ENCODE measurements at regions not wholly inside any gene's neighbourhood (a gene's known extent, or its start where the extent isn't known, plus 50 kb on each side); places are given as distances from the start of the nearest gene placed in this dataset.

DNA sequence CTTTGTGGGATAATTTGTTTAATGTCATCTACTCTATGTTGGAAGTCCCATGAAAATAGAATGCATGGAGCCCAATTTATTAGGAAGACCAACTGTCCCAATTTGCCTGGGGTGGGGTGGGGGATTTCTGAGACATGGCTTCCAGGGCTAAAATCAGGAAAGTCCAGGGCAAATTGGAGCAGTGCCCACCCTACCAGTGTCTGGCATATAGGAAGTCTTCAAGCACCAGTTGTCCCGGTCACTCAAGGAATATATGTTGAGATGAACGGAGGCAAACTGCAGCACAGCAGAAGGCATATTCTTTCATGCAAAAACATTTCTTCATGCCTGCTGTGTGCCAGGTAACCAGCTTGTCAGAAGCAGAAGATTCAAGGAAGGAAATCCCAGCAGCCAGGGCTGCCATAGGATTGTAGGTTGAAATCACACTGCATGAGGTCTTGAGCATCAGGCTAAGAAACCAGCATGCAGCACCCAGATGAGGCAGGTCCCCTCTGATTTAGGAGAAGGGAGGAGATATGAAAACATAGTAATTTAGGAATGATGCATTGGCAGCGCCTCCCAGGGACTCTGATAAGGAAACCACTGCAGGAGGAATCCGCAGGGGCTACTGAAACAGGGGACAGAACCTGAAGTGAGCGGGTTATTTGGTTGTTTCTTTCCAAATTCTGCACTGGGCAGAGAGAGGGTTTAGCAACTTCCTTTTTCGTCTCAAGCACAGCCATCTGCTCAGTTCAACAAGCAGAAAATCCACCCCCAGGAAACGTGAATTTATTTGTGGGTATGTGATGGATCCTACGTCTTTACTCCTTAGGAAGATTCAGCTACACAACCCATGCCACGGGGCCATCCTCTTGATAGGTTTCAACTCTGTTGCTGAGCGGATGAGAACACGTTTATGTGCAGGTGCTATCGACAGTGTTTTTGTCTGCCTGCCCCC is 112.6 kb upstream of the CPEB4 start (continued):
- TF ChIP-seq NR2F2 (IDR thresholded peaks at IDR 0.05), result no peak
- TF ChIP-seq RXRA (IDR thresholded peaks at IDR 0.05), result no peak
- TF ChIP-seq TAF1 (conservative IDR thresholded peaks at IDR 0.05), result no peak
- no peak for TF ChIP-seq YY1 (IDR thresholded peaks at IDR 0.05)
- no peak for TF ChIP-seq EGR1 (IDR thresholded peaks at IDR 0.05; ENCODE audit: low read depth in 2 of 2)
- no peak for TF ChIP-seq JUND (IDR thresholded peaks at IDR 0.05)
- TF ChIP-seq FOXA1 (IDR thresholded peaks at IDR 0.05), result no peak
- no peak for TF ChIP-seq RAD21 (IDR thresholded peaks at IDR 0.05)
- no peak for TF ChIP-seq FOXA2 (IDR thresholded peaks at IDR 0.05)
- TF ChIP-seq, protein P1, sequence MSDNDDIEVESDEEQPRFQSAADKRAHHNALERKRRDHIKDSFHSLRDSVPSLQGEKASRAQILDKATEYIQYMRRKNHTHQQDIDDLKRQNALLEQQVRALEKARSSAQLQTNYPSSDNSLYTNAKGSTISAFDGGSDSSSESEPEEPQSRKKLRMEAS (IDR thresholded peaks at IDR 0.05), result no peak

- no peak for TF ChIP-seq FOXA2 (IDR thresholded peaks at IDR 0.05)
- peak in 1 of 2 donors; percentile 6 for TF ChIP-seq RXRA (IDR thresholded peaks at IDR 0.05)
- TF ChIP-seq HNF4A (conservative IDR thresholded peaks at IDR 0.05), result peak in 1 of 2 donors; percentile 24
- TF ChIP-seq, protein P2, sequence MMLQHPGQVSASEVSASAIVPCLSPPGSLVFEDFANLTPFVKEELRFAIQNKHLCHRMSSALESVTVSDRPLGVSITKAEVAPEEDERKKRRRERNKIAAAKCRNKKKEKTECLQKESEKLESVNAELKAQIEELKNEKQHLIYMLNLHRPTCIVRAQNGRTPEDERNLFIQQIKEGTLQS (IDR thresholded peaks at IDR 0.05), result no peak
- TF ChIP-seq TAF1 (conservative IDR thresholded peaks at IDR 0.05), result no peak
- TF ChIP-seq, protein P1 (IDR thresholded peaks at IDR 0.05), result peak; percentile 10
- H3K4me3 ChIP-seq (ENCODE audit: low read depth in 1 of 3, low read length in 3 of 3), result no peak overlapping the region
- peaks cover 0 to 7% (median under 1%) of the 10 kb centered on the region in 4 donors for H3K4me1 ChIP-seq (ENCODE audit: control insufficient read depth in 4 of 4, insufficient read depth in 4 of 4, low read length in 3 of 4)
- H3K36me3 ChIP-seq (ENCODE audit: control insufficient read depth in 4 of 4, insufficient read depth in 3 of 4, low read depth in 1 of 4, low read length in 3 of 4), result no peaks in the 10 kb centered on the region
- no peak overlapping the region for H3K27ac ChIP-seq (ENCODE audit: low read depth in 1 of 2, low read length in 2 of 2)
- no peak for DNase-seq (ENCODE audit: low spot score)
- H3K9me3 ChIP-seq (ENCODE audit: control insufficient read depth in 4 of 4, low read length in 3 of 4), result no peaks in the 10 kb centered on the region
- WGBS, result 61% methylated on average over 3 of the region's 3 CpGs
- no peaks in the 10 kb centered on the region for H3K27me3 ChIP-seq (ENCODE audit: control insufficient read depth in 4 of 4, insufficient read depth in 4 of 4, low read length in 3 of 4)
- H3K9ac ChIP-seq (ENCODE audit: low read depth in 1 of 2, low read length in 2 of 2), result no peak overlapping the region
Measured at GRCh38 chr5:173777149-173777548, 111.0 kb upstream of the CPEB4 start.

- Histone ChIP-seq H3K9ac (ENCODE audit: low read depth in 1 of 2, low read length in 2 of 2) (no peak overlapping the region), H3K4me3 (ENCODE audit: low read depth in 1 of 3, low read length in 3 of 3) (no peak overlapping the region)
- 89% methylated on average over 3 of the region's 3 CpGs for WGBS
Measured at GRCh38 chr5:173777674-173778073, 110.5 kb upstream of the CPEB4 start.

More at GRCh38 chr5:173777674-173778073, 110.5 kb upstream of the CPEB4 start:
- no peak overlapping the region for H3K27ac ChIP-seq (ENCODE audit: low read depth in 1 of 2, low read length in 2 of 2)
- H3K4me1 ChIP-seq (ENCODE audit: control insufficient read depth in 4 of 4, insufficient read depth in 4 of 4, low read length in 3 of 4), result peaks cover 0 to 11% (median 2%) of the 10 kb centered on the region in 4 donors
- no peak for TF ChIP-seq TAF1 (conservative IDR thresholded peaks at IDR 0.05)
- TF ChIP-seq EGR1 (IDR thresholded peaks at IDR 0.05; ENCODE audit: low read depth in 2 of 2), result no peak
- TF ChIP-seq REST (IDR thresholded peaks at IDR 0.05), result no peak
- TF ChIP-seq FOXA2 (IDR thresholded peaks at IDR 0.05), result no peak
- TF ChIP-seq GABPA (IDR thresholded peaks at IDR 0.05 in 1 of 2, conservative IDR thresholded peaks at IDR 0.05 in 1 of 2), result no peak
- TF ChIP-seq HNF4G (IDR thresholded peaks at IDR 0.05), result no peak
- TF ChIP-seq YY1 (IDR thresholded peaks at IDR 0.05), result no peak
- no peak for TF ChIP-seq ZBTB33 (IDR thresholded peaks at IDR 0.05)
- no peak for TF ChIP-seq RXRA (IDR thresholded peaks at IDR 0.05)
- no peak for TF ChIP-seq FOXA1 (IDR thresholded peaks at IDR 0.05)
- TF ChIP-seq NR2F2 (IDR thresholded peaks at IDR 0.05), result no peak
- no peaks in the 10 kb centered on the region for H3K27me3 ChIP-seq (ENCODE audit: control insufficient read depth in 4 of 4, insufficient read depth in 4 of 4, low read length in 3 of 4)
- H3K36me3 ChIP-seq (ENCODE audit: control insufficient read depth in 4 of 4, insufficient read depth in 3 of 4, low read depth in 1 of 4, low read length in 3 of 4), result no peaks in the 10 kb centered on the region
- no peaks in the 10 kb centered on the region for H3K9me3 ChIP-seq (ENCODE audit: control insufficient read depth in 4 of 4, low read length in 3 of 4)
- no peak for DNase-seq (ENCODE audit: low spot score)

Data from liver (tissue), 7 donors.